ENCODE measurements at regions not wholly inside any gene's neighbourhood (a gene's known extent, or its start where the extent isn't known, plus 50 kb on each side); places are given as distances from the start of the nearest gene placed in this dataset.
A peak's percentile ranks its signal among the peaks of the same experiment; 100 is the strongest.

- no peaks in the 10 kb centered on the region for H4K20me1 ChIP-seq (ENCODE audit: insufficient read depth, low read length, poor library complexity, severe bottlenecking)
- peak overlapping the region; percentile 71 for H2AFZ ChIP-seq (ENCODE audit: low read length)
- no peak overlapping the region for H3K4me3 ChIP-seq (ENCODE audit: low read length, poor library complexity, severe bottlenecking)
- peaks cover 9% of the 10 kb centered on the region for H3K4me1 ChIP-seq (ENCODE audit: insufficient read depth, low read length, poor library complexity, severe bottlenecking)
- no peaks in the 10 kb centered on the region for H3K9me2 ChIP-seq (replicated peaks; ENCODE audit: low read depth, low read length)
- no peak overlapping the region for H3K9ac ChIP-seq (ENCODE audit: low read depth, low read length, poor library complexity, severe bottlenecking)
- no peaks in the 10 kb centered on the region for H3K79me2 ChIP-seq (ENCODE audit: insufficient read depth, low read length)
- TF ChIP-seq, protein P1, sequence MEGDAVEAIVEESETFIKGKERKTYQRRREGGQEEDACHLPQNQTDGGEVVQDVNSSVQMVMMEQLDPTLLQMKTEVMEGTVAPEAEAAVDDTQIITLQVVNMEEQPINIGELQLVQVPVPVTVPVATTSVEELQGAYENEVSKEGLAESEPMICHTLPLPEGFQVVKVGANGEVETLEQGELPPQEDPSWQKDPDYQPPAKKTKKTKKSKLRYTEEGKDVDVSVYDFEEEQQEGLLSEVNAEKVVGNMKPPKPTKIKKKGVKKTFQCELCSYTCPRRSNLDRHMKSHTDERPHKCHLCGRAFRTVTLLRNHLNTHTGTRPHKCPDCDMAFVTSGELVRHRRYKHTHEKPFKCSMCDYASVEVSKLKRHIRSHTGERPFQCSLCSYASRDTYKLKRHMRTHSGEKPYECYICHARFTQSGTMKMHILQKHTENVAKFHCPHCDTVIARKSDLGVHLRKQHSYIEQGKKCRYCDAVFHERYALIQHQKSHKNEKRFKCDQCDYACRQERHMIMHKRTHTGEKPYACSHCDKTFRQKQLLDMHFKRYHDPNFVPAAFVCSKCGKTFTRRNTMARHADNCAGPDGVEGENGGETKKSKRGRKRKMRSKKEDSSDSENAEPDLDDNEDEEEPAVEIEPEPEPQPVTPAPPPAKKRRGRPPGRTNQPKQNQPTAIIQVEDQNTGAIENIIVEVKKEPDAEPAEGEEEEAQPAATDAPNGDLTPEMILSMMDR (conservative IDR thresholded peaks at IDR 0.05; ENCODE audit: low read length), result no peak
- no peak for TF ChIP-seq EZH2phosphoT487 (IDR thresholded peaks at IDR 0.05; ENCODE audit: borderline replicate concordance)
- no peaks in the 10 kb centered on the region for H3K36me3 ChIP-seq (ENCODE audit: insufficient read depth, low read length)
- H3K4me2 ChIP-seq (ENCODE audit: low read depth, low read length, poor library complexity, severe bottlenecking), result peak overlapping the region; percentile 20
- no peaks in the 10 kb centered on the region for H3F3A ChIP-seq (ENCODE audit: low read depth)
- no peaks in the 10 kb centered on the region for H3K9me3 ChIP-seq (ENCODE audit: insufficient read depth, low read depth, low read length)
- no peaks in the 10 kb centered on the region for H3K27me3 ChIP-seq (ENCODE audit: insufficient read depth, low read length, poor library complexity, severe bottlenecking)
Observed at GRCh38 chr12:116642683-116643082, 83.5 kb downstream of the MAP1LC3B2 start.

DNA sequence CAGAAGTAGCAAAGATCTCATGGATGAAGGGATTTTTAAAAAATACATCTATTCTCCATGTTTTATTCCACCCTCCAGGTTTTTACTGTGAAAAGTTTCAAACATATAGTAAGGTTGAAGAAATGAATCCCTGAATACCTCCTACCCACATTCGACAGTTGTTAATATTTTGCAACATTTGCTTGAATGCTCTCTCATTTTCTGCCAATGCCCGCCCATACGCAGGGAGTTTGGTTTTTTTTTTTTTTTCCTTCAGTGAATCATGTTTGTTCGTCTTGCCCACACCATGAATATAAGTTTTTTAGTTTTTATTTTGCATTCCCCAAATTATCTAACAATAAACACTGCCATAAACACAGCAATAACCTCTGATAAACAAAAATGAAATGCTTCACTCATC lies 82.9 kb downstream of the MAP1LC3B2 start:
- H3F3A ChIP-seq (ENCODE audit: low read depth), result no peaks in the 10 kb centered on the region
- H3K9ac ChIP-seq (ENCODE audit: low read depth, low read length, poor library complexity, severe bottlenecking), result no peak overlapping the region
- no peak overlapping the region for H3K4me3 ChIP-seq (ENCODE audit: low read length, poor library complexity, severe bottlenecking)
- H3K9me3 ChIP-seq (ENCODE audit: insufficient read depth, low read depth, low read length), result no peaks in the 10 kb centered on the region
- H3K4me1 ChIP-seq (ENCODE audit: insufficient read depth, low read length, poor library complexity, severe bottlenecking), result peaks cover 9% of the 10 kb centered on the region
- H2AFZ ChIP-seq (ENCODE audit: low read length), result peak overlapping the region; percentile 71; the same call in 1 of the 2 replicates
- H3K27me3 ChIP-seq (ENCODE audit: insufficient read depth, low read length, poor library complexity, severe bottlenecking), result no peaks in the 10 kb centered on the region
- H4K20me1 ChIP-seq (ENCODE audit: insufficient read depth, low read length, poor library complexity, severe bottlenecking), result no peaks in the 10 kb centered on the region
- no peaks in the 10 kb centered on the region for H3K36me3 ChIP-seq (ENCODE audit: insufficient read depth, low read length)
- H3K9me2 ChIP-seq (replicated peaks; ENCODE audit: low read depth, low read length), result no peaks in the 10 kb centered on the region
- no peaks in the 10 kb centered on the region for H3K79me2 ChIP-seq (ENCODE audit: insufficient read depth, low read length)
- H3K4me2 ChIP-seq (ENCODE audit: low read depth, low read length, poor library complexity, severe bottlenecking), result no peak overlapping the region
- TF ChIP-seq, protein P1 (conservative IDR thresholded peaks at IDR 0.05; ENCODE audit: low read length), result no peak
- no peak for TF ChIP-seq EZH2phosphoT487 (IDR thresholded peaks at IDR 0.05; ENCODE audit: borderline replicate concordance)

GRCh38 chr12:116640281-116640680 lies 81.1 kb downstream of the MAP1LC3B2 start:
- Histone ChIP-seq H3K27me3 (ENCODE audit: insufficient read depth, low read length, poor library complexity, severe bottlenecking) (no peaks in the 10 kb centered on the region), H3K36me3 (ENCODE audit: insufficient read depth, low read length) (no peaks in the 10 kb centered on the region), H3K4me3 (ENCODE audit: low read length, poor library complexity, severe bottlenecking) (no peak overlapping the region), H2AFZ (ENCODE audit: low read length) (no peak overlapping the region), H3K4me2 (ENCODE audit: low read depth, low read length, poor library complexity, severe bottlenecking) (no peak overlapping the region), H3K9me2 (replicated peaks; ENCODE audit: low read depth, low read length) (no peaks in the 10 kb centered on the region), H3K9me3 (ENCODE audit: insufficient read depth, low read depth, low read length) (no peaks in the 10 kb centered on the region), H3F3A (ENCODE audit: low read depth) (no peaks in the 10 kb centered on the region), H3K9ac (ENCODE audit: low read depth, low read length, poor library complexity, severe bottlenecking) (no peak overlapping the region), H3K4me1 (ENCODE audit: insufficient read depth, low read length, poor library complexity, severe bottlenecking) (peaks cover 9% of the 10 kb centered on the region), H3K79me2 (ENCODE audit: insufficient read depth, low read length) (no peaks in the 10 kb centered on the region), H4K20me1 (ENCODE audit: insufficient read depth, low read length, poor library complexity, severe bottlenecking) (no peaks in the 10 kb centered on the region)
- no peak for TF ChIP-seq EZH2phosphoT487 (IDR thresholded peaks at IDR 0.05; ENCODE audit: borderline replicate concordance)
- TF ChIP-seq, protein P1 (conservative IDR thresholded peaks at IDR 0.05; ENCODE audit: low read length), result no peak
